Stimulated activated naive B cell treated with anti-CD40 and anti-IgM and Interleukin-4, amounts not matched to agents 10 μg/mL and 1 μg/mL and 100 μg/mL, for 72 hours (primary cell): ENCODE measurements at regions not wholly inside any gene's neighbourhood (a gene's known extent, or its start where the extent isn't known, plus 50 kb on each side); places are given as distances from the start of the nearest gene placed in this dataset.

ENCODE experiments used
- ATAC-seq, 2 donors: fragments of 150-1000 bp; cut with Tn5 transposase; replicated peaks; 2 replicates each; pipeline ENCODE4 v1.10.0; 2021; ENCODE audit warnings: moderate library complexity in 1 of 2
- DNase-seq: peaks from one replicate; pipeline ENCODE4 v3.0.0; 2021
- H3K27ac Mint-ChIP-seq: one replicate; pipeline ENCODE4 v1.8.0; 2022; ENCODE audit warnings: mild to moderate bottlenecking, mixed read lengths
- H3K27me3 Mint-ChIP-seq, 2 donors: one replicate each; pipeline ENCODE4 v1.8.0; 2022; ENCODE audit warnings: mixed read lengths in 2 of 2
- H3K36me3 Mint-ChIP-seq, 2 donors: one replicate each; pipeline ENCODE4 v1.8.0; 2022; ENCODE audit warnings: mixed read lengths in 2 of 2, mild to moderate bottlenecking in 1 of 2
- H3K4me1 Mint-ChIP-seq, 2 donors: one replicate each; pipeline ENCODE4 v1.8.0; 2022; ENCODE audit warnings: mixed read lengths in 2 of 2, mild to moderate bottlenecking in 1 of 2
- H3K4me3 Mint-ChIP-seq, 2 donors: one replicate each; pipeline ENCODE4 v1.8.0; 2022; ENCODE audit warnings: mild to moderate bottlenecking in 2 of 2, mixed read lengths in 2 of 2, moderate library complexity in 1 of 2
- H3K9me3 Mint-ChIP-seq, 2 donors: one replicate each; pipeline ENCODE4 v1.8.0; 2022; ENCODE audit warnings: mixed read lengths in 2 of 2, mild to moderate bottlenecking in 1 of 2

DNA sequence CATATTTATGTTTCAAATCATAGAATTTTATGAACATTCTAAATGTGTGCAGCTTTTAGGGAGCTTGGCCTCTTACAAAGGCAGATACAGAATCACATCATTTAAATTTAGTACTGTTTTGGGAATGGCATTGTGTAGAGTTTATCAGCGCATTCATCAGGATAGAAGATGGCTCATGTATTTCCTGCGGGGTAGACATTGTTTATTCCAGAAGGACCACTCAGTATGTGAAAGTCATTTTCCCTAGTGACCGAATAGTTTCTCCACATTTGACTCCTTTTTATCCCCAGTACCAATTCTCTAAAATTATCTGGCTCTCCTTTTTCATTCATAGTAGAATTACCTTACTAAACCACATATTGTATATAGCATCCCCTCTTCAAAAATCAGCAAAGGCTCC is 981.9 kb upstream of the ADGRL4 start:
- ATAC-seq (no peak), DNase-seq (no peak)
- Mint-ChIP-seq H3K27ac (no peak overlapping the region), H3K27me3 (no peaks in the 10 kb centered on the region), H3K4me1 (no peaks in the 10 kb centered on the region), H3K4me3 (no peak overlapping the region), H3K36me3 (no peaks in the 10 kb centered on the region), H3K9me3 (no peaks in the 10 kb centered on the region)

DNA sequence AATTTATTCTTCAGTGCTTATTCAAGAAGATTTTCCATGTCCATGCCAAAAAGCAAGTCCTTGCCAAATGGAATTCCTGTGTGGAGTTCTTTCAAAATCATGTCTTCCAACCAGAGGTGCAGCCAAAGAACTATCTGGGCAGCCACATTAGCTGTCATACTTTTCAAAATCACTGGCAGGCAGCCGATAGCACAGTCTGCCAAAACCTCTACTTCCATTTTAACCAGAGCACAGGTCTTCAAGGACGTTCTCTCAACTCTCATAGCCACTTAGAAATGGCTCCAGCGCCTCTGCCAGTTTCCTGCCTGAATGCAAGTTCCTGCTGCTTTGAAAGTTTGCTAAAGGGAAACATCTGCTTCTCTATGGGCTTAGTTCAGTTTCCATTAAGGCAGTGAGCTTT is 975.7 kb upstream of the ADGRL4 start:
- H3K4me1 Mint-ChIP-seq = no peaks in the 10 kb centered on the region
- no peak for DNase-seq
- no peaks in the 10 kb centered on the region for H3K36me3 Mint-ChIP-seq
- H3K4me3 Mint-ChIP-seq = no peak overlapping the region
- H3K27ac Mint-ChIP-seq = no peak overlapping the region
- H3K9me3 Mint-ChIP-seq = no peaks in the 10 kb centered on the region
- H3K27me3 Mint-ChIP-seq = no peaks in the 10 kb centered on the region
- no peak for ATAC-seq

GRCh38 chr1:79981481-79981880 is 975.0 kb upstream of the ADGRL4 start:
- no peaks in the 10 kb centered on the region for H3K9me3 Mint-ChIP-seq
- H3K27me3 Mint-ChIP-seq = no peaks in the 10 kb centered on the region
- H3K36me3 Mint-ChIP-seq = no peaks in the 10 kb centered on the region
- H3K4me3 Mint-ChIP-seq = no peak overlapping the region
- ATAC-seq (no peak), DNase-seq (no peak)
- H3K4me1 Mint-ChIP-seq = no peaks in the 10 kb centered on the region
- no peak overlapping the region for H3K27ac Mint-ChIP-seq

DNA sequence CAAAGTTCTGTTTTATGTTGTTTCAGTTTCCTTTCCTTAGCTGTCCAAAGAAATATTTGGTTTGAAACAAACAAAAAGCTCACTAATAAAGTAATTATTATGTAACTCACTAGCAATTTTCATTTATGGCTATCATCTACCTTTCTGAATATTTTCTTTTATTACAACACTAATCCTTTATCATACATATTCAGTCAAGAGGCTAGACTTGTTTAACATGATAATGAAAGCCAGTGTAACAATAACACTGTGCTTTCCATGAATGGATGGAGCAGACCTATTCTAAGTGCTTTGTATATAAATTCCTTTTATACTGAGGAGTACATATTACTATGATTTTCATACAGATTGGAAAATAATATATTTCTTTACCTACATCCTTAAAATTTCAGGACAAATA is 972.8 kb upstream of the ADGRL4 start:
- Mint-ChIP-seq H3K4me3 (no peak overlapping the region), H3K27me3 (no peaks in the 10 kb centered on the region), H3K9me3 (no peaks in the 10 kb centered on the region), H3K27ac (no peak overlapping the region), H3K4me1 (no peaks in the 10 kb centered on the region), H3K36me3 (no peaks in the 10 kb centered on the region)
- DNase-seq (no peak), ATAC-seq (no peak)

- H3K4me3 Mint-ChIP-seq = no peak overlapping the region
- no peak overlapping the region for H3K27ac Mint-ChIP-seq
- peaks cover 0 to 2% of the 10 kb centered on the region in 2 donors for H3K9me3 Mint-ChIP-seq
- ATAC-seq = no peak
- DNase-seq = no peak
- H3K36me3 Mint-ChIP-seq = no peaks in the 10 kb centered on the region
- no peaks in the 10 kb centered on the region for H3K27me3 Mint-ChIP-seq
- H3K4me1 Mint-ChIP-seq = no peaks in the 10 kb centered on the region
These were observed 969.8 kb upstream of the ADGRL4 start for GRCh38 chr1:79976287-79976686.

GRCh38 chr1:79974659-79975058 is 968.1 kb upstream of the ADGRL4 start:
- H3K9me3 Mint-ChIP-seq = peaks cover 0 to 2% of the 10 kb centered on the region in 2 donors
- no peak overlapping the region for H3K27ac Mint-ChIP-seq

GRCh38 chr1:79969886-79970285 is 963.4 kb upstream of the ADGRL4 start:
- Mint-ChIP-seq H3K36me3 (no peaks in the 10 kb centered on the region), H3K4me1 (no peaks in the 10 kb centered on the region), H3K9me3 (peaks cover 4 to 11% of the 10 kb centered on the region in 2 donors), H3K27ac (no peak overlapping the region), H3K4me3 (no peak overlapping the region), H3K27me3 (no peaks in the 10 kb centered on the region)
- DNase-seq (no peak), ATAC-seq (no peak)

More at GRCh38 chr1:79974659-79975058, 968.1 kb upstream of the ADGRL4 start:
- ATAC-seq = no peak
- Mint-ChIP-seq H3K36me3 (no peaks in the 10 kb centered on the region), H3K27me3 (no peaks in the 10 kb centered on the region), H3K4me3 (no peak overlapping the region), H3K4me1 (no peaks in the 10 kb centered on the region)
- DNase-seq = no peak

GRCh38 chr1:79966438-79966837 is 959.9 kb upstream of the ADGRL4 start:
- no peak overlapping the region for H3K27ac Mint-ChIP-seq
- DNase-seq (no peak), ATAC-seq (no peak)
- no peaks in the 10 kb centered on the region for H3K4me1 Mint-ChIP-seq
- H3K27me3 Mint-ChIP-seq = no peaks in the 10 kb centered on the region
- H3K9me3 Mint-ChIP-seq = peaks cover 8 to 20% of the 10 kb centered on the region in 2 donors
- no peak overlapping the region for H3K4me3 Mint-ChIP-seq
- H3K36me3 Mint-ChIP-seq = no peaks in the 10 kb centered on the region

DNA sequence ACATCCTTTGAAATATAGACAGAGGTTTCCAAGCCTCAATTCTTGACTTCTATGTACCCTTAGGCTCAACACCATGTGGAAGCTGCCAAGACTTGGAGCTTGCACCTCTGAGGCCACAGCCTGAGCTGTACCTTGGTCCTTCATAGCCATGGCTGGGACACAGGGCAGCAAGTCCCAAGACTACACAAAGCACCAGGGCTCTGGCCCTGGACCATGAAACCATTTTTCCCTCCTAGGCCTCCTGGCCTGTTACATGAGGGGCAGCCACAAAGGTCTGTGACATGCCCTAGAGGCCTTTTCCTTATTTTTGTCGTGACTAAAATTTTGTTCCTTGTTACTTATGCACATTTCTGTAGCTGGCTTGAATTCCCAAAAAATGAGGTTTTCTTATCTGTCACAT is 953.1 kb upstream of the ADGRL4 start:
- no peaks in the 10 kb centered on the region for H3K4me1 Mint-ChIP-seq
- H3K27me3 Mint-ChIP-seq = no peaks in the 10 kb centered on the region
- no peak overlapping the region for H3K4me3 Mint-ChIP-seq
- H3K9me3 Mint-ChIP-seq = peaks cover 13 to 21% of the 10 kb centered on the region in 2 donors
- no peak overlapping the region for H3K27ac Mint-ChIP-seq
- H3K36me3 Mint-ChIP-seq = no peaks in the 10 kb centered on the region
- ATAC-seq (no peak), DNase-seq (no peak)

DNA sequence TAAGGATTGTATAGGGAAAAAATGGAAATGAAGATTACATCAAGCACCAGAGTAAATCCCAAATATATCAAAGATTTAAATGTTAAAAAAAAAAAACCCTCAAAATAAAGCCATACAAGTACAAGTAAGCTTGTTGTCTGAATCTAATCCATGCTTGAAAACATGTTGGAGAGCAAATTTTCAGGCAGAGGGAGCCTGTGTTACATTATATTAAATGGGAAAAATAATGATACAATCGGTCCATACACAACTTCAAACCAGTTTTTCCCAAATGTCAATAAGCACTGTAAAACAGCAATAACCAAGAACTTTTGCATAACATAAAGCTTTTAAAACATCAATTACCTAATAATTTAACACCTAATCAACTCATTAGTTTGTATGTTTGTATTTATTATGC is 949.4 kb upstream of the ADGRL4 start:
- Mint-ChIP-seq H3K36me3 (no peaks in the 10 kb centered on the region), H3K9me3 (peaks cover 16 to 19% of the 10 kb centered on the region in 2 donors), H3K4me1 (no peaks in the 10 kb centered on the region), H3K27ac (no peak overlapping the region), H3K4me3 (no peak overlapping the region), H3K27me3 (no peaks in the 10 kb centered on the region)
- ATAC-seq (no peak), DNase-seq (no peak)

DNA sequence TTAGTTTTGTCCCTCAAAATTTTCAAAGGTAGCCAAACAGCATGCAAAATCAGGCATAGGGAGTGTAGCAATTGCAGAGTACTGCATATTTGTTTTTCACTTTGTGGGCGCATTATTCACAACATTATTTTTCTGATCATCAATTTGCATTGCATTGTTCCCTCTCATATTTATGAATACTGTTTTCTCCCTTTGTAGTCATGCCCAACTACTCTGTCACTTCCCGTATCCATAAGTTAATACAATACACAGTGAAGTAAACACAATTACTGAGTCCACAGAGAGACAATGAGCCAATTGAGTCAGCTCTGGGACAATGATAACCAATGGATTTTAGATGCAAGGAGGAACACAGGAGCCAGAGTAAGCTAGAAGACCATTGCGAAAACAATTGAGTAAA is 944.0 kb upstream of the ADGRL4 start:
- no peaks in the 10 kb centered on the region for H3K27me3 Mint-ChIP-seq
- no peak overlapping the region for H3K4me3 Mint-ChIP-seq
- H3K36me3 Mint-ChIP-seq = no peaks in the 10 kb centered on the region
- no peak for ATAC-seq
- H3K4me1 Mint-ChIP-seq = no peaks in the 10 kb centered on the region
- no peak overlapping the region for H3K27ac Mint-ChIP-seq
- peaks cover 3 to 6% of the 10 kb centered on the region in 2 donors for H3K9me3 Mint-ChIP-seq
- no peak for DNase-seq

DNA sequence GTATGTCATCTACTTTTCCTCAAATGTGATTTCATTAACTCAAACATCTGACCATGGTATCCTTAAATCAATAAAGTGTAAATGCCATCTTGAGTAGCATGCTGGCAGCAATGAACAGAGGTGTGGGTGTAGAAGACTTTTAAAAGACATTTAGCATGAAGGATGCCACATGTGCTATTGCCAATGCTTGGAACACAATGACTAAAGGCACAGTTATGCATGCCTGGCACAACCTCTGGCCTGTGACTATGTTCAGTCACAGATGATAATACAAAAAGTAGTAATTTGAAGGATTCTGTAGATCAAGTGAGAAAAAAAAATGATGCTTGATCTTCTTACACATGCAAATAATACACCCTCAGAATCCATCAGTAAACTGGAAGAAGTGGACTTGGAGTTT is 938.9 kb upstream of the ADGRL4 start:
- H3K27ac Mint-ChIP-seq = no peak overlapping the region
- H3K4me3 Mint-ChIP-seq = no peak overlapping the region
- H3K9me3 Mint-ChIP-seq = peaks cover 0 to 1% of the 10 kb centered on the region in 2 donors
- no peaks in the 10 kb centered on the region for H3K4me1 Mint-ChIP-seq
- H3K36me3 Mint-ChIP-seq = no peaks in the 10 kb centered on the region
- DNase-seq (no peak), ATAC-seq (no peak)
- H3K27me3 Mint-ChIP-seq = no peaks in the 10 kb centered on the region

- DNase-seq (no peak), ATAC-seq (no peak)
- H3K27me3 Mint-ChIP-seq = no peaks in the 10 kb centered on the region
- no peaks in the 10 kb centered on the region for H3K36me3 Mint-ChIP-seq
- H3K4me3 Mint-ChIP-seq = no peak overlapping the region
- no peaks in the 10 kb centered on the region for H3K4me1 Mint-ChIP-seq
- H3K27ac Mint-ChIP-seq = no peak overlapping the region
- peaks cover 6 to 10% of the 10 kb centered on the region in 2 donors for H3K9me3 Mint-ChIP-seq
These were observed 922.8 kb upstream of the ADGRL4 start for GRCh38 chr1:79929356-79929755.

DNA sequence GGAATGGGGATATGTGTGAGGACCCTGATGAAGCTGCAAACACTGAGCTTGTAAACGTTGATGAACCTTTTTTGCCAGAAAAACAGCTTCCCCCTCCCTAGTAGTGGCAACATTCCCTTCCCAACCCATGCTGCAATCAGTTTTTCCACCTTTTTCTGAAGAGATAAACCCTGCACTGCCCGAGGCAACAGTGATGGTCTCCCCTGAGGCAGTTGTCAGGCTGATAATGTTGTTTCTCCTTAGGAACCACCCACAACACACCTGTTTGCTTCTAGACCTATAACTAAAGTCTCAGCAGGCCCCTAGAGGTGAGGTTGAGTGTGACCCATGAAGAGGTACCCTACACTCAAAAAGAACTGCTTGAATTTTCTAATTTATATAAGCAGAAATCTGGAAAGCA is 922.4 kb upstream of the ADGRL4 start:
- H3K4me3 Mint-ChIP-seq = no peak overlapping the region
- no peaks in the 10 kb centered on the region for H3K27me3 Mint-ChIP-seq
- ATAC-seq = no peak
- H3K36me3 Mint-ChIP-seq = no peaks in the 10 kb centered on the region
- no peaks in the 10 kb centered on the region for H3K4me1 Mint-ChIP-seq
- DNase-seq = no peak
- no peak overlapping the region for H3K27ac Mint-ChIP-seq
- H3K9me3 Mint-ChIP-seq = peaks cover 6 to 10% of the 10 kb centered on the region in 2 donors

DNA sequence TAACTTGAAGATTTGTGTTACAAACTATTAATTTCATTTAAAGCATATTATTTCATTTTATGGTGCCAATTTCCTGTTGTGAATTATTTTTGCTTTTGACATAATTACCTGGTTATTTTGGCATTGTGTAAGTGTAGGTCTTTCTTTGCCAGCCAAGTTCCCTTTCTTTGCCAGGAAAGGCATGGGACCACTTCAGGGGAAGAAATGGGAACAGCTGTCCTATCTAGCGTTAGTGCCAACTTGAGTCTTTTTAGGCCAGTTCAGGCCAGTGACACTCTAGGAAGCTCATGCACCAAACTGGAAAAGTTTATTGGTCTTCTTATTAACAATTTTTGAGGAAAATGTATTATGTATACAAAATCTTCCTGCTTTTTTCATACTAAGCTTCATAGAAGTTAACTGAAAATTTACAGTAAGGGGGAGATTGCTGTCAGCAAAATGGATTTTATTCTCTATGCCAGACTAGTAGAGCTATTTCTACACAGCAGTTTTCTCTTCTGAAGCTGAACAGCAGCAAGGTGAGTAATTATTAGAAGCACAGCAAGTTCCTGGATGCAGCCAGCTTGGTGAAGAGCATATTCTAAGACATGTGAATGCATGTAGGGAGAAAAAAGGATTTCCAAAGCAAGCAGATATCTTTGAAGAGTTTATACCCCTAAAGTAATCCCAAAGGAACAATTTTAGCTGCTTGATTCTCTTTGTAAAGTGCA is 914.6 kb upstream of the ADGRL4 start:
- Mint-ChIP-seq H3K4me3 (no peak overlapping the region), H3K27me3 (no peaks in the 10 kb centered on the region), H3K36me3 (no peaks in the 10 kb centered on the region), H3K4me1 (no peaks in the 10 kb centered on the region), H3K27ac (no peak overlapping the region), H3K9me3 (peaks cover 20 to 25% of the 10 kb centered on the region in 2 donors)
- no peak for ATAC-seq
- DNase-seq = no peak

- H3K27me3 Mint-ChIP-seq = no peaks in the 10 kb centered on the region
- H3K4me1 Mint-ChIP-seq = no peaks in the 10 kb centered on the region
These were observed 908.4 kb upstream of the ADGRL4 start for GRCh38 chr1:79914896-79915295.

More at GRCh38 chr1:79914896-79915295, 908.4 kb upstream of the ADGRL4 start:
- no peaks in the 10 kb centered on the region for H3K36me3 Mint-ChIP-seq
- no peak overlapping the region for H3K4me3 Mint-ChIP-seq
- DNase-seq (no peak), ATAC-seq (no peak)
- peaks cover 7 to 10% of the 10 kb centered on the region in 2 donors for H3K9me3 Mint-ChIP-seq
- no peak overlapping the region for H3K27ac Mint-ChIP-seq
